K562 (cell line): ENCODE measurements at regions not wholly inside any gene's neighbourhood (a gene's known extent, or its start where the extent isn't known, plus 50 kb on each side); places are given as distances from the start of the nearest gene placed in this dataset.

Experiments
- ATAC-seq: fragments of 200-7000 bp; cut with Tn5 transposase; 3 replicates; pipeline ENCODE4 v1.9.1; 2020; ENCODE audit warnings: moderate library complexity
- BruUV-seq: library from RNA; stranded (reverse); fragments of 400-500 nt; replicated peaks from 2 replicates; lab custom pipeline; 2021; lab: Mats Ljungman, UMichigan
- CTCF ChIA-PET: fragments of 300-600 bp; formaldehyde crosslinking; extraction: SDS; loops from one replicate; lab custom pipeline; 2021; ENCODE audit warnings: low intra/inter-chr PET ratio; lab: Yijun Ruan, JAX
- POLR2A ChIA-PET: fragments of 300-600, 350-650 bp; sonication (Branson Sonifier 250); formaldehyde crosslinking; extraction: SDS; loops from one replicate; lab custom pipeline; 2021; ENCODE audit warnings: antibody characterized with exemption, inconsistent platforms; lab: Yijun Ruan, JAX
- DNase-seq, 4 experiments: peaks; one replicate each; pipeline versions ENCODE4 v3.0.0 to v3.0.0-alpha.2; 2011 to 2018; ENCODE audit warnings: low spot score in 3 of 4, mixed read lengths in 3 of 4; ENCODE audit errors: extremely low read depth in 1 of 4
- FAIRE-seq: peaks from 2 replicates; lab custom pipeline; 2011; peaks lifted over from hg19 to GRCh38; lab: Jason Lieb, UNC
- H2AFZ ChIP-seq: 2 replicates; pipeline ENCODE4 v1.6.0; 2011; ENCODE audit warnings: low read depth, low read length, control low read depth, inconsistent platforms
- H3K27ac ChIP-seq: fragments of 200-600 bp; 3 replicates; pipeline ENCODE4 v1.8.0; 2011; ENCODE audit warnings: low read depth, mild to moderate bottlenecking, control low read depth, inconsistent platforms, low read length, moderate library complexity, mixed read lengths; ENCODE audit errors: extremely low read depth
- H3K27me3 ChIP-seq, 2 experiments: fragments of 300-600 bp in 1 of 2; 2 replicates in 1 of 2; 3 replicates in 1 of 2; pipeline versions ENCODE4 v1.6.0 to v1.8.0; 2011; ENCODE audit warnings: inconsistent platforms in 2 of 2, low read length in 2 of 2, mild to moderate bottlenecking in 1 of 2, mixed read lengths in 1 of 2, moderate library complexity in 1 of 2; ENCODE audit not compliant: control insufficient read depth in 2 of 2, insufficient read depth in 2 of 2
- H3K36me3 ChIP-seq: fragments of 300-600 bp; 3 replicates; pipeline ENCODE4 v1.8.0; 2011; ENCODE audit warnings: mild to moderate bottlenecking, low read length, inconsistent platforms; ENCODE audit not compliant: control insufficient read depth, insufficient read depth
- H3K4me1 ChIP-seq, 2 experiments: fragments of 200-600 bp in 1 of 2; replicated peaks in 1 of 2; 2 replicates in 1 of 2; 3 replicates in 1 of 2; pipeline versions ENCODE4 v1.5.1 to v1.8.0; 2011; ENCODE audit warnings: inconsistent platforms in 2 of 2, low read length in 2 of 2, mild to moderate bottlenecking in 1 of 2, mixed read lengths in 1 of 2, moderate library complexity in 1 of 2; ENCODE audit not compliant: control insufficient read depth in 2 of 2, insufficient read depth in 2 of 2
- H3K4me2 ChIP-seq: 2 replicates; pipeline ENCODE4 v1.6.1; 2011; ENCODE audit warnings: low read length, control low read depth, inconsistent platforms, mixed read lengths; ENCODE audit not compliant: insufficient read depth
- H3K4me3 ChIP-seq: fragments of 200-600 bp; sonication (generic), shearing (Covaris generic); 2 replicates; pipeline ENCODE4 v1.5.1; 2016; ENCODE audit warnings: control low read depth, inconsistent platforms
- H3K79me2 ChIP-seq: fragments of 200-600 bp; 3 replicates; pipeline ENCODE4 v1.8.0; 2011; ENCODE audit warnings: low read length, inconsistent platforms; ENCODE audit not compliant: control insufficient read depth, insufficient read depth
- H3K9ac ChIP-seq, 2 experiments: 2 replicates each; pipeline versions ENCODE4 v1.6.0 to v1.6.1; 2011; ENCODE audit warnings: low read depth in 2 of 2, low read length in 2 of 2, control low read depth in 1 of 2, inconsistent platforms in 1 of 2, mild to moderate bottlenecking in 1 of 2, mixed read lengths in 1 of 2; ENCODE audit not compliant: insufficient read depth in 1 of 2
- H3K9me1 ChIP-seq: one replicate; pipeline ENCODE4 v1.6.0; 2011; ENCODE audit warnings: inconsistent platforms, mild to moderate bottlenecking, low read length, moderate library complexity; ENCODE audit not compliant: control insufficient read depth, insufficient read depth
- H3K9me3 ChIP-seq: replicated peaks from 2 replicates; pipeline ENCODE4 v1.5.1; 2011; ENCODE audit warnings: low read depth, low read length, inconsistent platforms; ENCODE audit not compliant: control insufficient read depth, insufficient read depth
- H4K20me1 ChIP-seq: replicated peaks from 2 replicates; pipeline ENCODE4 v1.6.1; 2011; ENCODE audit warnings: low read length, inconsistent platforms, mixed read lengths; ENCODE audit not compliant: control insufficient read depth, insufficient read depth
- ARNT ChIP-seq, 2 experiments: fragments of 450-650 bp; IDR thresholded peaks; 2 replicates each; pipeline ENCODE4 v1.6.1; 2016; ENCODE audit warnings: mild to moderate bottlenecking in 1 of 2
- CAMTA2 ChIP-seq: fragments of 250-450 bp; sonication (Bioruptor Pico); conservative IDR thresholded peaks from 2 replicates; pipeline ENCODE4 v1.5.1; 2022
- CBX2 ChIP-seq: fragments of 200-600 bp; sonication (generic); IDR thresholded peaks from one replicate; pipeline ENCODE4 v1.6.1; 2012; ENCODE audit warnings: mild to moderate bottlenecking, low read length, inconsistent platforms; ENCODE audit not compliant: insufficient read depth, poor library complexity, severe bottlenecking
- HDAC2 ChIP-seq: fragments of 450-650 bp; IDR thresholded peaks from 2 replicates; pipeline ENCODE4 v1.6.1; 2016; ENCODE audit warnings: mild to moderate bottlenecking
- KLF6 ChIP-seq: fragments of 250-450 bp; sonication (Bioruptor Pico); IDR thresholded peaks from 2 replicates; pipeline ENCODE4 v1.4.0; 2020; ENCODE audit warnings: mild to moderate bottlenecking, moderate library complexity, borderline replicate concordance
- LCOR ChIP-seq: sonication (generic); formaldehyde crosslinking; IDR thresholded peaks from 2 replicates; pipeline ENCODE4 v1.8.0; 2022; ENCODE audit warnings: mild to moderate bottlenecking, missing genetic modification reagents
- MAFF ChIP-seq: IDR thresholded peaks from 2 replicates; pipeline ENCODE4 v1.6.1; 2012; ENCODE audit warnings: low read length, improper control_type of control experiment
- MAZ ChIP-seq, 2 experiments: fragments of 450-650 bp in 1 of 2; sonication (generic) in 1 of 2; formaldehyde crosslinking; IDR thresholded peaks in 1 of 2; conservative IDR thresholded peaks in 1 of 2; 2 replicates each; pipeline versions ENCODE4 v1.4.0 to v1.5.0; 2020; ENCODE audit warnings: mild to moderate bottlenecking in 1 of 2, missing genetic modification reagents in 1 of 2
- NFRKB ChIP-seq: fragments of 450-650 bp; IDR thresholded peaks from 2 replicates; pipeline ENCODE4 v1.6.1; 2016; ENCODE audit warnings: low read depth
- RHOXF2B ChIP-seq: fragments of 250-450 bp; sonication (Bioruptor Pico); conservative IDR thresholded peaks from 2 replicates; pipeline ENCODE4 v1.5.1; 2021
- SMARCC2 ChIP-seq: fragments of 450-650 bp; IDR thresholded peaks from 2 replicates; pipeline ENCODE4 v1.6.1; 2017; ENCODE audit warnings: antibody characterized with exemption, moderate library complexity, mild to moderate bottlenecking, low read depth
- TAF1 ChIP-seq: IDR thresholded peaks from 2 replicates; pipeline ENCODE4 v1.6.1; 2011; ENCODE audit warnings: mild to moderate bottlenecking, low read length, moderate library complexity; ENCODE audit not compliant: insufficient read depth, control insufficient read depth, severe bottlenecking; ENCODE audit errors: extremely low read depth
- ZNF124 ChIP-seq: sonication (generic); formaldehyde crosslinking; IDR thresholded peaks from 2 replicates; pipeline ENCODE4 v1.8.1; 2022; ENCODE audit warnings: missing genetic modification reagents
- WGBS: fragments of 100-300 bp; shearing (Covaris generic); methylation state at CpG from one replicate; pipeline ENCODE4 v1.1.6; 2016; ENCODE audit warnings: low coverage, mixed read lengths; ENCODE audit not compliant: insufficient coverage; ENCODE audit errors: missing lambda C conversion rate; 5-methylcytosine and 5-hydroxymethylcytosine counted together
- in situ Hi-C: fragments of 300-500 bp; cut with MboI; formaldehyde crosslinking; loops from 4 replicates; pipeline ENCODE4 v1.15.0; 2018; ENCODE audit warnings: inconsistent platforms, mixed read lengths
- intact Hi-C: fragments of 100-400 bp; cut with micrococcal nuclease; formaldehyde crosslinking; loops from 2 replicates; pipeline ENCODE4 v1.14.2; 2022
- TF ChIP-seq, protein P1 (sequence below): IDR thresholded peaks from 3 replicates; pipeline ENCODE4 v1.6.1; 2011; ENCODE audit warnings: borderline replicate concordance, mild to moderate bottlenecking, moderate library complexity; ENCODE audit not compliant: insufficient read length; ENCODE audit errors: extremely low read depth

DNA sequence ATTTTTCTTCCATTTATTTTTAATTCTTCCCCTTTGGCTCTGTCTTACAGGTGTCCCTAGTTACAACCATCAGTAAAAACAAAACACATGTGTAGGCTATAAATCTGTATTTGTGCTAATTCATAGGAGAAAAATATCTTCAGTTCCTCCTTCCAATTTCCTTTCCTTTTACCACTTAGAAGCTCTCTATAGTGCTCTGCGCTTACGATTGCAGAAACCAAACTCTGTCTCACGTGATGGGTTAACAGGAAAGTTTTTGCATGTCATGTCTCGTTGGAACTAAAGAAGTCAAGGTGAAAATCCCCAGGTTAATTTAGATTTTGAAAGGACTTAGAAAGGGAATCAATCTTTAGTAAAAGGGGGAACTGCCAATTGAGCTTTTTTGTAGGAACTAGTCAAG is 1390.5 kb upstream of the ZEB2 start:
- DNase-seq (no peak), ATAC-seq (no peak), FAIRE-seq (no peak)
- intact Hi-C loops (loop anchor here (10.0 kb wide), 1 partner anchor 156 kb away; no protein-coding TSS in a partner anchor), in situ Hi-C loops (no loop called here)
- no peak overlapping the region for H3K9ac ChIP-seq
- POLR2A ChIA-PET = no interaction called here
- no peak for TF ChIP-seq LCOR (CRISPR knock-in tag)
- TF ChIP-seq, protein P1, sequence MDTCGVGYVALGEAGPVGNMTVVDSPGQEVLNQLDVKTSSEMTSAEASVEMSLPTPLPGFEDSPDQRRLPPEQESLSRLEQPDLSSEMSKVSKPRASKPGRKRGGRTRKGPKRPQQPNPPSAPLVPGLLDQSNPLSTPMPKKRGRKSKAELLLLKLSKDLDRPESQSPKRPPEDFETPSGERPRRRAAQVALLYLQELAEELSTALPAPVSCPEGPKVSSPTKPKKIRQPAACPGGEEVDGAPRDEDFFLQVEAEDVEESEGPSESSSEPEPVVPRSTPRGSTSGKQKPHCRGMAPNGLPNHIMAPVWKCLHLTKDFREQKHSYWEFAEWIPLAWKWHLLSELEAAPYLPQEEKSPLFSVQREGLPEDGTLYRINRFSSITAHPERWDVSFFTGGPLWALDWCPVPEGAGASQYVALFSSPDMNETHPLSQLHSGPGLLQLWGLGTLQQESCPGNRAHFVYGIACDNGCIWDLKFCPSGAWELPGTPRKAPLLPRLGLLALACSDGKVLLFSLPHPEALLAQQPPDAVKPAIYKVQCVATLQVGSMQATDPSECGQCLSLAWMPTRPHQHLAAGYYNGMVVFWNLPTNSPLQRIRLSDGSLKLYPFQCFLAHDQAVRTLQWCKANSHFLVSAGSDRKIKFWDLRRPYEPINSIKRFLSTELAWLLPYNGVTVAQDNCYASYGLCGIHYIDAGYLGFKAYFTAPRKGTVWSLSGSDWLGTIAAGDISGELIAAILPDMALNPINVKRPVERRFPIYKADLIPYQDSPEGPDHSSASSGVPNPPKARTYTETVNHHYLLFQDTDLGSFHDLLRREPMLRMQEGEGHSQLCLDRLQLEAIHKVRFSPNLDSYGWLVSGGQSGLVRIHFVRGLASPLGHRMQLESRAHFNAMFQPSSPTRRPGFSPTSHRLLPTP = no peak
- no peaks in the 10 kb centered on the region; a peak in 1 of 5 replicates for H3K4me1 ChIP-seq
- WGBS = 41% methylated on average over 4 of the region's 4 CpGs
- no peak overlapping the region for H3K27ac ChIP-seq
- no peaks in the 10 kb centered on the region for H4K20me1 ChIP-seq
- no peak overlapping the region for H3K4me2 ChIP-seq
- no peak overlapping the region for H3K4me3 ChIP-seq
- no peaks in the 10 kb centered on the region for H3K9me3 ChIP-seq
- no peaks in the 10 kb centered on the region for H3K79me2 ChIP-seq
- no peaks in the 10 kb centered on the region for H3K9me1 ChIP-seq
- BruUV-seq = no TSS peak
- no peaks in the 10 kb centered on the region for H3K36me3 ChIP-seq
- H2AFZ ChIP-seq = peak overlapping the region; percentile 3; the same call in 1 of the 2 replicates
- CTCF ChIA-PET = no interaction called here
- no peaks in the 10 kb centered on the region for H3K27me3 ChIP-seq

- no peaks in the 10 kb centered on the region for H3K36me3 ChIP-seq
- no peaks in the 10 kb centered on the region for H4K20me1 ChIP-seq
- CTCF ChIA-PET = no interaction called here
- POLR2A ChIA-PET = no interaction called here
- FAIRE-seq (no peak), ATAC-seq (no peak), DNase-seq (no peak)
- H3K27ac ChIP-seq = no peak overlapping the region
- no peak overlapping the region for H3K4me2 ChIP-seq
- H3K4me1 ChIP-seq = no peaks in the 10 kb centered on the region; a peak in 1 of 5 replicates
- intact Hi-C loops = loop anchor here (10.0 kb wide), 1 partner anchor 155 kb away; no protein-coding TSS in a partner anchor
- peak overlapping the region; percentile 38; the same call in 1 of the 2 replicates for H2AFZ ChIP-seq
- BruUV-seq = no TSS peak
- in situ Hi-C loops = no loop called here
- H3K4me3 ChIP-seq = no peak overlapping the region
- H3K79me2 ChIP-seq = no peaks in the 10 kb centered on the region
- H3K9me1 ChIP-seq = no peaks in the 10 kb centered on the region
- no peaks in the 10 kb centered on the region for H3K27me3 ChIP-seq
- H3K9me3 ChIP-seq = no peaks in the 10 kb centered on the region
- no peak overlapping the region for H3K9ac ChIP-seq
- TF ChIP-seq ARNT (IDR thresholded peaks at IDR 0.05) (no peak), MAFF (no peak), CBX2 (no peak), HDAC2 (no peak), TAF1 (no peak), NFRKB (no peak), KLF6 (CRISPR knock-in tag) (no peak), ZNF124 (CRISPR knock-in tag) (no peak), RHOXF2B (CRISPR knock-in tag) (no peak), MAZ (CRISPR knock-in tag; conservative IDR thresholded peaks at IDR 0.05 in 1 of 2, IDR thresholded peaks at IDR 0.05 in 1 of 2) (no peak), SMARCC2 (no peak), CAMTA2 (CRISPR knock-in tag) (no peak)
Measured at GRCh38 chr2:145909766-145910165, 1389.8 kb upstream of the ZEB2 start.
